Jurkat, Clone E6-1 (cell line): ENCODE measurements at regions not wholly inside any gene's neighbourhood (a gene's known extent, or its start where the extent isn't known, plus 50 kb on each side); places are given as distances from the start of the nearest gene placed in this dataset.
"Not testable (repeated sequence)": the region's sequence is repeated elsewhere in the genome, so short reads cannot be mapped to it uniquely, and the experiment has no call there.

Experiments used
- DNase-seq: peaks from one replicate; pipeline ENCODE4 v3.0.0-alpha.2; 2011; ENCODE audit warnings: low read depth, low spot score
- H3K4me3 ChIP-seq: 2 replicates; pipeline ENCODE4 v1.5.1; 2011; ENCODE audit warnings: mild to moderate bottlenecking, low read length, control low read depth, moderate library complexity

GRCh38 chr4:71081192-71081591 lies 87.7 kb downstream of the DCK start:
- no peak overlapping the region for H3K4me3 ChIP-seq
- no peak for DNase-seq

- no peak for DNase-seq
- no peak overlapping the region for H3K4me3 ChIP-seq
Observed at GRCh38 chr4:71093745-71094144, 100.3 kb downstream of the DCK start.

- no peak for DNase-seq
- no peak overlapping the region for H3K4me3 ChIP-seq
Observed at GRCh38 chr4:71094201-71094600, 100.8 kb downstream of the DCK start.

GRCh38 chr4:71095141-71095540 lies 101.7 kb downstream of the DCK start:
- no peak for DNase-seq
- no peak overlapping the region for H3K4me3 ChIP-seq

- H3K4me3 ChIP-seq: no peak overlapping the region
- DNase-seq: no peak
Observed at GRCh38 chr4:71095545-71095944, 102.1 kb downstream of the DCK start.

- peak; percentile 14 for DNase-seq
- no peak overlapping the region for H3K4me3 ChIP-seq
Observed at GRCh38 chr4:71107726-71108125, 114.3 kb downstream of the DCK start.

GRCh38 chr4:71110499-71110898 lies 117.0 kb downstream of the DCK start:
- no peak for DNase-seq
- H3K4me3 ChIP-seq: no peak overlapping the region

- peak; percentile 27 for DNase-seq
- not testable (repeated sequence) for H3K4me3 ChIP-seq
Observed at GRCh38 chr4:71111133-71111532, 117.7 kb downstream of the DCK start.

GRCh38 chr4:71113294-71113693 lies 119.8 kb downstream of the DCK start:
- H3K4me3 ChIP-seq: no peak overlapping the region
- DNase-seq: no peak

- DNase-seq: no peak
- no peak overlapping the region for H3K4me3 ChIP-seq
Observed at GRCh38 chr4:71120831-71121524, 127.5 kb downstream of the DCK start.

GRCh38 chr4:71123951-71124350 lies 130.5 kb downstream of the DCK start:
- H3K4me3 ChIP-seq: no peak overlapping the region
- DNase-seq: no peak

GRCh38 chr4:71125137-71125536 lies 131.7 kb downstream of the DCK start:
- H3K4me3 ChIP-seq: no peak overlapping the region
- no peak for DNase-seq

- DNase-seq: no peak
- H3K4me3 ChIP-seq: no peak overlapping the region
Observed at GRCh38 chr4:71126719-71127118, 133.3 kb downstream of the DCK start.

- DNase-seq: no peak
- H3K4me3 ChIP-seq: no peak overlapping the region
Observed at GRCh38 chr4:71130827-71131603, 137.6 kb downstream of the DCK start.

GRCh38 chr4:71132486-71132885 lies 139.0 kb downstream of the DCK start:
- no peak overlapping the region for H3K4me3 ChIP-seq
- no peak for DNase-seq

GRCh38 chr4:71133491-71133890 lies 140.0 kb downstream of the DCK start:
- DNase-seq: no peak
- no peak overlapping the region for H3K4me3 ChIP-seq

GRCh38 chr4:71136071-71136470 lies 142.6 kb downstream of the DCK start:
- H3K4me3 ChIP-seq: no peak overlapping the region
- DNase-seq: no peak

GRCh38 chr4:71138007-71138615 lies 144.7 kb downstream of the DCK start:
- no peak for DNase-seq
- no peak overlapping the region for H3K4me3 ChIP-seq

GRCh38 chr4:71140563-71140962 lies 147.1 kb downstream of the DCK start:
- H3K4me3 ChIP-seq: no peak overlapping the region
- DNase-seq: no peak

GRCh38 chr4:71141125-71141524 lies 147.7 kb downstream of the DCK start:
- DNase-seq: no peak

More at GRCh38 chr4:71141125-71141524, 147.7 kb downstream of the DCK start:
- no peak overlapping the region for H3K4me3 ChIP-seq
